DND-41 (cell line): ENCODE measurements at regions not wholly inside any gene's neighbourhood (a gene's known extent, or its start where the extent isn't known, plus 50 kb on each side); places are given as distances from the start of the nearest gene placed in this dataset.

Experiments
- ATAC-seq: fragments of 200-7000 bp; cut with Tn5 transposase; 3 replicates; pipeline ENCODE4 v1.9.1; 2021; ENCODE audit warnings: low read depth; ENCODE audit not compliant: insufficient read depth
- DNase-seq: peaks from one replicate; pipeline ENCODE4 v3.0.0-alpha.2; 2020
- H2AFZ ChIP-seq: 2 replicates; pipeline ENCODE4 v1.6.0; 2012; ENCODE audit warnings: low read depth, low read length
- H3K27ac ChIP-seq: 2 replicates; pipeline ENCODE4 v1.5.1; 2012; ENCODE audit warnings: low read length, inconsistent platforms
- H3K27me3 ChIP-seq: fragments of 200-600 bp; sonication (generic); 2 replicates; pipeline ENCODE4 v1.6.0; 2012; ENCODE audit warnings: low read length, mild to moderate bottlenecking, inconsistent platforms; ENCODE audit not compliant: insufficient read depth, poor library complexity
- H3K36me3 ChIP-seq: 2 replicates; pipeline ENCODE4 v1.5.1; 2012; ENCODE audit warnings: low read length, inconsistent platforms; ENCODE audit not compliant: insufficient read depth
- H3K4me1 ChIP-seq: 2 replicates; pipeline ENCODE4 v1.5.1; 2012; ENCODE audit warnings: mild to moderate bottlenecking, low read length; ENCODE audit not compliant: insufficient read depth
- H3K4me2 ChIP-seq: 2 replicates; pipeline ENCODE4 v1.6.0; 2012; ENCODE audit warnings: mild to moderate bottlenecking, moderate library complexity, low read length, inconsistent platforms; ENCODE audit not compliant: insufficient read depth
- H3K4me3 ChIP-seq, 2 experiments: fragments of 200-600 bp in 1 of 2; shearing (Covaris generic) in 1 of 2; 2 replicates each; pipeline ENCODE4 v1.5.1; 2012 to 2016; ENCODE audit warnings: inconsistent platforms in 2 of 2, low read length in 2 of 2, mild to moderate bottlenecking in 2 of 2, low read depth in 1 of 2, moderate library complexity in 1 of 2
- H3K79me2 ChIP-seq: 2 replicates; pipeline ENCODE4 v1.6.0; 2012; ENCODE audit warnings: low read length, inconsistent platforms; ENCODE audit not compliant: insufficient read depth
- H3K9ac ChIP-seq: 2 replicates; pipeline ENCODE4 v1.6.0; 2012; ENCODE audit warnings: low read depth, mild to moderate bottlenecking, inconsistent platforms, low read length, moderate library complexity
- H3K9me3 ChIP-seq: 2 replicates; pipeline ENCODE4 v1.5.1; 2012; ENCODE audit warnings: low read length, moderate library complexity, mild to moderate bottlenecking, inconsistent platforms; ENCODE audit not compliant: insufficient read depth, severe bottlenecking
- H4K20me1 ChIP-seq: 2 replicates; pipeline ENCODE4 v1.6.0; 2012; ENCODE audit warnings: low read length; ENCODE audit not compliant: insufficient read depth
- CTCF ChIP-seq: IDR thresholded peaks from 2 replicates; pipeline ENCODE4 v1.5.1; 2012; ENCODE audit warnings: borderline replicate concordance, low read length, moderate library complexity, mild to moderate bottlenecking; ENCODE audit not compliant: poor library complexity, severe bottlenecking; ENCODE audit errors: extremely low read depth
- EZH2 ChIP-seq: IDR thresholded peaks from 3 replicates; pipeline ENCODE4 v1.6.1; 2012; ENCODE audit warnings: borderline replicate concordance, low read depth, mild to moderate bottlenecking, moderate library complexity, low read length, inconsistent platforms; ENCODE audit not compliant: severe bottlenecking

GRCh38 chr10:124257781-124258180 lies 160.9 kb downstream of the OAT start:
- Histone ChIP-seq H3K9ac (no peak overlapping the region), H3K9me3 (peaks cover 4% of the 10 kb centered on the region), H3K4me2 (no peak overlapping the region), H4K20me1 (no peaks in the 10 kb centered on the region), H3K4me1 (no peaks in the 10 kb centered on the region), H2AFZ (no peak overlapping the region), H3K36me3 (no peaks in the 10 kb centered on the region), H3K79me2 (no peaks in the 10 kb centered on the region), H3K27me3 (no peaks in the 10 kb centered on the region), H3K27ac (no peak overlapping the region), H3K4me3 (no peak overlapping the region)
- ATAC-seq (no peak), DNase-seq (no peak)
- no peak for TF ChIP-seq EZH2

DNA sequence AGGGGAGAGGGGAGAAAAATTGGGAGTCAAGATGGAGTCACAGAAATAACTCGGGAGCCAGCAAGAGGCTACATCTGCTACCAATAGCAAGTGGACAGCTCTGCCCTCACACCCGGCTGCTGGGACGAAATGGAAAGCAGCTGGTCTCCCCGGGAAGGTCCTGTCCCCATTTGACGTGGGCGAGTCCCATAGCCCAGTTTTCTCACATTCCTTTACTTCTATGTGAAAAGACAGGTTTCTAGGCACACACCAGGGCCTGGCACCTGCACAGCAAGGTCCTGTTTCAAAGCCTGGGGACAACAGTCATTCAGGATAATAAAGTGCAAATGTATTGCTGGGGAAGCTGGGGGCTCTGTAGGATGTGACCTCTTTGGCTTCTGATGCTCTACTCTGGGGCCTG lies 162.6 kb downstream of the OAT start:
- Histone ChIP-seq H3K27ac (no peak overlapping the region), H4K20me1 (no peaks in the 10 kb centered on the region), H3K27me3 (no peaks in the 10 kb centered on the region), H3K4me3 (no peak overlapping the region), H3K4me2 (no peak overlapping the region), H3K36me3 (no peaks in the 10 kb centered on the region), H3K9ac (no peak overlapping the region), H2AFZ (no peak overlapping the region), H3K9me3 (peaks cover 4% of the 10 kb centered on the region), H3K4me1 (no peaks in the 10 kb centered on the region), H3K79me2 (no peaks in the 10 kb centered on the region)
- no peak for DNase-seq
- no peak for TF ChIP-seq EZH2
- TF ChIP-seq CTCF, result no peak
- ATAC-seq, result no peak

GRCh38 chr10:124255556-124255955 lies 162.2 kb upstream of the CHST15 start:
- H3K36me3 ChIP-seq, result no peaks in the 10 kb centered on the region
- H3K79me2 ChIP-seq, result no peaks in the 10 kb centered on the region
- DNase-seq, result no peak
- ATAC-seq, result no peak
- no peak overlapping the region for H3K4me2 ChIP-seq
- no peak for TF ChIP-seq EZH2
- H3K9me3 ChIP-seq, result peaks cover 4% of the 10 kb centered on the region
- no peaks in the 10 kb centered on the region for H3K4me1 ChIP-seq
- H4K20me1 ChIP-seq, result no peaks in the 10 kb centered on the region
- no peaks in the 10 kb centered on the region for H3K27me3 ChIP-seq
- H3K27ac ChIP-seq, result no peak overlapping the region
- H3K4me3 ChIP-seq, result no peak overlapping the region
- no peak overlapping the region for H3K9ac ChIP-seq
- no peak overlapping the region for H2AFZ ChIP-seq

DNA sequence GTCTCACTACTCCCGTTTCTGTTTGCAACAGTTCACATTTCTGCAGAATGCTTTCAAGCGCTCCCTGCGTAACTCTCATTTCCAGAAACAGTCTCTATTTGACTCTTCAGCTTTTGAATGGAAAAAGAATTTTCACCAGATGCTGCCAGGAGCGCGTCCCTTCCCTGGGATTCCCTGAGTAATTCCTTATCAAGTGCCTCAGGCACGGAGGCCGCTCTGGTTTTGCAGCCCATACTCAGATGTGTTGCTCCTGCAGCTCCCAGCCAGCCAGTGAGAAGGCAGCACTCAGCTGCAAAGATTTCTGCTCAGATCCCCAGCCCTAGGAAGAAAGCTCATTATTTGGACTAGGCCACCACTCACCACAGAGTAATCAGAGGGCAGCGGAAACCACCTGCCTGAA lies 161.1 kb upstream of the CHST15 start:
- H3K4me2 ChIP-seq, result no peak overlapping the region
- DNase-seq (no peak), ATAC-seq (no peak)
- no peaks in the 10 kb centered on the region for H3K4me1 ChIP-seq
- peaks cover 1% of the 10 kb centered on the region for H3K9me3 ChIP-seq
- H3K9ac ChIP-seq, result no peak overlapping the region
- no peak overlapping the region for H2AFZ ChIP-seq
- no peaks in the 10 kb centered on the region for H3K79me2 ChIP-seq
- no peaks in the 10 kb centered on the region for H4K20me1 ChIP-seq
- TF ChIP-seq CTCF (no peak), EZH2 (no peak)
- H3K27ac ChIP-seq, result no peak overlapping the region
- H3K4me3 ChIP-seq, result no peak overlapping the region
- no peaks in the 10 kb centered on the region for H3K36me3 ChIP-seq
- H3K27me3 ChIP-seq, result no peaks in the 10 kb centered on the region
